OCI-LY7 (cell line): ENCODE measurements at regions not wholly inside any gene's neighbourhood (a gene's known extent, or its start where the extent isn't known, plus 50 kb on each side); places are given as distances from the start of the nearest gene placed in this dataset.

Source experiments
- BruUV-seq: library from RNA; stranded (reverse); fragments of 400-500 nt; replicated peaks from 2 replicates; lab custom pipeline; 2021; lab: Mats Ljungman, UMichigan
- CTCF ChIA-PET: fragments of 300-600 bp; sonication (Branson Sonifier 250); formaldehyde crosslinking; loops from one replicate; lab custom pipeline; 2022; ENCODE audit warnings: antibody characterized with exemption; ENCODE audit not compliant: unreplicated experiment; lab: Charles Lee
- POLR2A ChIA-PET: fragments of 300-600 bp; sonication (Branson Sonifier 250); formaldehyde crosslinking; loops from one replicate; lab custom pipeline; 2022; ENCODE audit warnings: antibody characterized with exemption; lab: Charles Lee
- DNase-seq: peaks from one replicate; pipeline ENCODE4 v3.0.0-alpha.2; 2015; ENCODE audit warnings: low spot score
- H2AFZ ChIP-seq: fragments of 200-600 bp; sonication (generic), shearing (Covaris generic); 2 replicates; pipeline ENCODE4 v1.6.1; 2014; ENCODE audit warnings: mild to moderate bottlenecking, antibody characterized with exemption, low read length, moderate library complexity
- H3K27ac ChIP-seq: fragments of 200-600 bp; sonication (generic); 2 replicates; pipeline ENCODE4 v1.5.1; 2014; ENCODE audit warnings: mixed run types, low read depth, mild to moderate bottlenecking, moderate library complexity, low read length, inconsistent platforms; ENCODE audit not compliant: poor library complexity, severe bottlenecking
- H3K36me3 ChIP-seq: fragments of 200-600 bp; sonication (generic); 2 replicates; pipeline ENCODE4 v1.6.1; 2014; ENCODE audit warnings: mild to moderate bottlenecking, antibody characterized with exemption, low read length, moderate library complexity, mixed read lengths; ENCODE audit not compliant: insufficient read depth
- H3K4me1 ChIP-seq: fragments of 200-600 bp; sonication (generic); 2 replicates; pipeline ENCODE4 v1.5.1; 2014; ENCODE audit warnings: mild to moderate bottlenecking, low read length; ENCODE audit not compliant: insufficient read depth, poor library complexity, severe bottlenecking
- H3K4me2 ChIP-seq: fragments of 200-600 bp; sonication (generic); 2 replicates; pipeline ENCODE4 v1.6.1; 2014; ENCODE audit warnings: mild to moderate bottlenecking, low read length
- H3K4me3 ChIP-seq: fragments of 200-600 bp; sonication (generic); 2 replicates; pipeline ENCODE4 v1.5.1; 2014; ENCODE audit warnings: mild to moderate bottlenecking, low read depth, low read length; ENCODE audit not compliant: poor library complexity, severe bottlenecking
- H3K79me2 ChIP-seq: fragments of 200-600 bp; sonication (generic); 2 replicates; pipeline ENCODE4 v1.6.1; 2016; ENCODE audit warnings: low read depth, mild to moderate bottlenecking, low read length, moderate library complexity, mixed read lengths; ENCODE audit not compliant: insufficient read depth
- H3K9me2 ChIP-seq: fragments of 200-600 bp; sonication (generic); 2 replicates; pipeline ENCODE4 v1.6.1; 2016; ENCODE audit warnings: mild to moderate bottlenecking, low read length, mixed read lengths; ENCODE audit not compliant: insufficient read depth
- H3K9me3 ChIP-seq: fragments of 200-600 bp; sonication (generic); 2 replicates; pipeline ENCODE4 v1.6.1; 2014; ENCODE audit warnings: mild to moderate bottlenecking, mixed run types, low read length, mixed read lengths
- H4K20me1 ChIP-seq: fragments of 200-600 bp; sonication (generic); 2 replicates; pipeline ENCODE4 v1.6.1; 2014; ENCODE audit warnings: mild to moderate bottlenecking, antibody characterized with exemption, low read length, moderate library complexity, mixed read lengths; ENCODE audit not compliant: insufficient read depth
- EZH2phosphoT487 ChIP-seq: fragments of 200-600 bp; sonication (generic); IDR thresholded peaks from 2 replicates; pipeline ENCODE4 v1.6.1; 2018; ENCODE audit warnings: low read depth, borderline replicate concordance, mild to moderate bottlenecking, mixed run types, antibody characterized with exemption, low read length, moderate library complexity, mixed read lengths
- intact Hi-C: fragments of 100-400 bp; cut with micrococcal nuclease; formaldehyde crosslinking; loops from one replicate; pipeline ENCODE4 v1.10.0; 2022; ENCODE audit not compliant: unreplicated experiment
- TF ChIP-seq, protein P1 (sequence below): fragments of 200-600 bp; sonication (generic); conservative IDR thresholded peaks from 2 replicates; pipeline ENCODE4 v1.5.1; 2014; ENCODE audit warnings: mild to moderate bottlenecking, antibody characterized with exemption, low read length, moderate library complexity, mixed read lengths

- no peaks in the 10 kb centered on the region for H3K79me2 ChIP-seq
- POLR2A ChIA-PET: interaction anchor here (0.7 kb wide), 1 partner anchor 178 kb away, joined by 3 read pairs; no protein-coding TSS in a partner anchor
- BruUV-seq: no TSS peak
- H4K20me1 ChIP-seq: no peaks in the 10 kb centered on the region
- DNase-seq: no peak
- no peaks in the 10 kb centered on the region for H3K4me1 ChIP-seq
- H3K9me2 ChIP-seq: no peaks in the 10 kb centered on the region; the same call in 1 of the 2 replicates
- no peak overlapping the region for H3K4me2 ChIP-seq
- no peaks in the 10 kb centered on the region for H3K9me3 ChIP-seq
- no peak overlapping the region for H3K27ac ChIP-seq
- no peak for TF ChIP-seq EZH2phosphoT487
- TF ChIP-seq, protein P1, sequence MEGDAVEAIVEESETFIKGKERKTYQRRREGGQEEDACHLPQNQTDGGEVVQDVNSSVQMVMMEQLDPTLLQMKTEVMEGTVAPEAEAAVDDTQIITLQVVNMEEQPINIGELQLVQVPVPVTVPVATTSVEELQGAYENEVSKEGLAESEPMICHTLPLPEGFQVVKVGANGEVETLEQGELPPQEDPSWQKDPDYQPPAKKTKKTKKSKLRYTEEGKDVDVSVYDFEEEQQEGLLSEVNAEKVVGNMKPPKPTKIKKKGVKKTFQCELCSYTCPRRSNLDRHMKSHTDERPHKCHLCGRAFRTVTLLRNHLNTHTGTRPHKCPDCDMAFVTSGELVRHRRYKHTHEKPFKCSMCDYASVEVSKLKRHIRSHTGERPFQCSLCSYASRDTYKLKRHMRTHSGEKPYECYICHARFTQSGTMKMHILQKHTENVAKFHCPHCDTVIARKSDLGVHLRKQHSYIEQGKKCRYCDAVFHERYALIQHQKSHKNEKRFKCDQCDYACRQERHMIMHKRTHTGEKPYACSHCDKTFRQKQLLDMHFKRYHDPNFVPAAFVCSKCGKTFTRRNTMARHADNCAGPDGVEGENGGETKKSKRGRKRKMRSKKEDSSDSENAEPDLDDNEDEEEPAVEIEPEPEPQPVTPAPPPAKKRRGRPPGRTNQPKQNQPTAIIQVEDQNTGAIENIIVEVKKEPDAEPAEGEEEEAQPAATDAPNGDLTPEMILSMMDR: no peak
- no peaks in the 10 kb centered on the region for H3K36me3 ChIP-seq
- no peak overlapping the region for H3K4me3 ChIP-seq
- CTCF ChIA-PET: no interaction called here
- intact Hi-C loops: no loop called here
- H2AFZ ChIP-seq: no peak overlapping the region
Measured at GRCh38 chr3:87425056-87425455, 148.7 kb upstream of the POU1F1 start.

- intact Hi-C loops: no loop called here
- no peak overlapping the region for H3K4me3 ChIP-seq
- no peaks in the 10 kb centered on the region for H3K9me3 ChIP-seq
- BruUV-seq: no TSS peak
- DNase-seq: no peak
- H3K27ac ChIP-seq: no peak overlapping the region
- no peaks in the 10 kb centered on the region for H3K36me3 ChIP-seq
- no peaks in the 10 kb centered on the region for H3K4me1 ChIP-seq
- no peaks in the 10 kb centered on the region; the same call in 1 of the 2 replicates for H3K9me2 ChIP-seq
- H4K20me1 ChIP-seq: no peaks in the 10 kb centered on the region
- no peak for TF ChIP-seq EZH2phosphoT487
- TF ChIP-seq, protein P1: no peak
- no peak overlapping the region for H3K4me2 ChIP-seq
- CTCF ChIA-PET: no interaction called here
- H3K79me2 ChIP-seq: no peaks in the 10 kb centered on the region
- H2AFZ ChIP-seq: no peak overlapping the region
- POLR2A ChIA-PET: no interaction called here
Measured at GRCh38 chr3:87423336-87423735, 147.0 kb upstream of the POU1F1 start.

DNA sequence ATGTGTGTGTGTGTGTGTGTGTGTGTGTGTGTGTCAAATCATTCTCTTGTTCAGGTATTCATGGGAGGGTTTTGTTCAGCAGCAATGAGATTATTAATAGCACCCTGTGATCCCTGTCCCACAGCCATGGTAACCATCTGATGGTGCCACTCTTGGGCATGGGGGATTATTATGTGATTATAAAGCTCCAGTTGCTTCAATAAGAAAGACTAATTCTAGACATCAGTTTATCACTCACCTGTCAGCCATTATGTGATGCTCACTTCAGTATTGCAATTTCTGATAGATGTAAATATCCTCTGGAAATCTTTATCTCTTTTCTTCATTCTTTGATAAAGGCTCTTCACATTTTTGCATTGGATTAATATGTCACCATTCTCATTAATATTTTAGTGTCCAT lies 145.9 kb upstream of the POU1F1 start:
- H3K27ac ChIP-seq: no peak overlapping the region
- H4K20me1 ChIP-seq: no peaks in the 10 kb centered on the region
- H3K4me1 ChIP-seq: no peaks in the 10 kb centered on the region
- no peaks in the 10 kb centered on the region for H3K9me3 ChIP-seq
- POLR2A ChIA-PET: interaction anchor here (0.7 kb wide), 1 partner anchor 374 kb away, joined by 3 read pairs; no protein-coding TSS in a partner anchor
- intact Hi-C loops: no loop called here
- no peaks in the 10 kb centered on the region for H3K36me3 ChIP-seq
- no peak overlapping the region for H3K4me2 ChIP-seq
- no TSS peak for BruUV-seq
- no peaks in the 10 kb centered on the region; the same call in 1 of the 2 replicates for H3K9me2 ChIP-seq
- no peak overlapping the region for H2AFZ ChIP-seq
- TF ChIP-seq EZH2phosphoT487: no peak
- TF ChIP-seq, protein P1: no peak
- CTCF ChIA-PET: no interaction called here
- no peaks in the 10 kb centered on the region for H3K79me2 ChIP-seq
- H3K4me3 ChIP-seq: no peak overlapping the region
- DNase-seq: no peak
